OCI-LY7 (cell line): ENCODE measurements at regions not wholly inside any gene's neighbourhood (a gene's known extent, or its start where the extent isn't known, plus 50 kb on each side); places are given as distances from the start of the nearest gene placed in this dataset.

Experiments
- BruUV-seq: library from RNA; stranded (reverse); fragments of 400-500 nt; replicated peaks from 2 replicates; lab custom pipeline; 2021; lab: Mats Ljungman, UMichigan
- CTCF ChIA-PET: fragments of 300-600 bp; sonication (Branson Sonifier 250); formaldehyde crosslinking; loops from one replicate; lab custom pipeline; 2022; ENCODE audit warnings: antibody characterized with exemption; ENCODE audit not compliant: unreplicated experiment; lab: Charles Lee
- POLR2A ChIA-PET: fragments of 300-600 bp; sonication (Branson Sonifier 250); formaldehyde crosslinking; loops from one replicate; lab custom pipeline; 2022; ENCODE audit warnings: antibody characterized with exemption; lab: Charles Lee
- DNase-seq: peaks from one replicate; pipeline ENCODE4 v3.0.0-alpha.2; 2015; ENCODE audit warnings: low spot score
- H2AFZ ChIP-seq: fragments of 200-600 bp; sonication (generic), shearing (Covaris generic); 2 replicates; pipeline ENCODE4 v1.6.1; 2014; ENCODE audit warnings: mild to moderate bottlenecking, antibody characterized with exemption, low read length, moderate library complexity
- H3K27ac ChIP-seq: fragments of 200-600 bp; sonication (generic); 2 replicates; pipeline ENCODE4 v1.5.1; 2014; ENCODE audit warnings: mixed run types, low read depth, mild to moderate bottlenecking, moderate library complexity, low read length, inconsistent platforms; ENCODE audit not compliant: poor library complexity, severe bottlenecking
- H3K36me3 ChIP-seq: fragments of 200-600 bp; sonication (generic); 2 replicates; pipeline ENCODE4 v1.6.1; 2014; ENCODE audit warnings: mild to moderate bottlenecking, antibody characterized with exemption, low read length, moderate library complexity, mixed read lengths; ENCODE audit not compliant: insufficient read depth
- H3K4me1 ChIP-seq: fragments of 200-600 bp; sonication (generic); 2 replicates; pipeline ENCODE4 v1.5.1; 2014; ENCODE audit warnings: mild to moderate bottlenecking, low read length; ENCODE audit not compliant: insufficient read depth, poor library complexity, severe bottlenecking
- H3K4me2 ChIP-seq: fragments of 200-600 bp; sonication (generic); 2 replicates; pipeline ENCODE4 v1.6.1; 2014; ENCODE audit warnings: mild to moderate bottlenecking, low read length
- H3K4me3 ChIP-seq: fragments of 200-600 bp; sonication (generic); 2 replicates; pipeline ENCODE4 v1.5.1; 2014; ENCODE audit warnings: mild to moderate bottlenecking, low read depth, low read length; ENCODE audit not compliant: poor library complexity, severe bottlenecking
- H3K79me2 ChIP-seq: fragments of 200-600 bp; sonication (generic); 2 replicates; pipeline ENCODE4 v1.6.1; 2016; ENCODE audit warnings: low read depth, mild to moderate bottlenecking, low read length, moderate library complexity, mixed read lengths; ENCODE audit not compliant: insufficient read depth
- H3K9me2 ChIP-seq: fragments of 200-600 bp; sonication (generic); 2 replicates; pipeline ENCODE4 v1.6.1; 2016; ENCODE audit warnings: mild to moderate bottlenecking, low read length, mixed read lengths; ENCODE audit not compliant: insufficient read depth
- H3K9me3 ChIP-seq: fragments of 200-600 bp; sonication (generic); 2 replicates; pipeline ENCODE4 v1.6.1; 2014; ENCODE audit warnings: mild to moderate bottlenecking, mixed run types, low read length, mixed read lengths
- H4K20me1 ChIP-seq: fragments of 200-600 bp; sonication (generic); 2 replicates; pipeline ENCODE4 v1.6.1; 2014; ENCODE audit warnings: mild to moderate bottlenecking, antibody characterized with exemption, low read length, moderate library complexity, mixed read lengths; ENCODE audit not compliant: insufficient read depth
- CTCF ChIP-seq: fragments of 200-600 bp; sonication (generic); conservative IDR thresholded peaks from 2 replicates; pipeline ENCODE4 v1.5.1; 2014; ENCODE audit warnings: mild to moderate bottlenecking, antibody characterized with exemption, low read length, moderate library complexity, mixed read lengths
- EZH2phosphoT487 ChIP-seq: fragments of 200-600 bp; sonication (generic); IDR thresholded peaks from 2 replicates; pipeline ENCODE4 v1.6.1; 2018; ENCODE audit warnings: low read depth, borderline replicate concordance, mild to moderate bottlenecking, mixed run types, antibody characterized with exemption, low read length, moderate library complexity, mixed read lengths
- intact Hi-C: fragments of 100-400 bp; cut with micrococcal nuclease; formaldehyde crosslinking; loops from one replicate; pipeline ENCODE4 v1.10.0; 2022; ENCODE audit not compliant: unreplicated experiment

GRCh38 chr6:97462031-97462430, 179.0 kb upstream of the MMS22L start:
- ChIA-PET POLR2A (no interaction called here), CTCF (no interaction called here)
- H3K36me3 ChIP-seq: no peaks in the 10 kb centered on the region
- H3K9me3 ChIP-seq: no peaks in the 10 kb centered on the region
- intact Hi-C loops: no loop called here
- H2AFZ ChIP-seq: no peak overlapping the region
- TF ChIP-seq EZH2phosphoT487: no peak
- no peak for TF ChIP-seq CTCF
- no peaks in the 10 kb centered on the region for H3K4me1 ChIP-seq
- no peaks in the 10 kb centered on the region for H4K20me1 ChIP-seq
- H3K9me2 ChIP-seq: no peaks in the 10 kb centered on the region
- no peak overlapping the region for H3K4me2 ChIP-seq
- BruUV-seq: no TSS peak
- H3K4me3 ChIP-seq: no peak overlapping the region
- no peaks in the 10 kb centered on the region for H3K79me2 ChIP-seq
- no peak overlapping the region for H3K27ac ChIP-seq
- DNase-seq: no peak

- Histone ChIP-seq H2AFZ (no peak overlapping the region), H3K9me2 (no peaks in the 10 kb centered on the region), H3K4me2 (no peak overlapping the region), H3K36me3 (no peaks in the 10 kb centered on the region), H3K4me3 (no peak overlapping the region), H3K27ac (no peak overlapping the region), H3K79me2 (no peaks in the 10 kb centered on the region), H3K4me1 (no peaks in the 10 kb centered on the region), H4K20me1 (no peaks in the 10 kb centered on the region), H3K9me3 (no peaks in the 10 kb centered on the region)
- DNase-seq: no peak
- intact Hi-C loops: no loop called here
- CTCF ChIA-PET: no interaction called here
- no TSS peak for BruUV-seq
- POLR2A ChIA-PET: no interaction called here
- TF ChIP-seq EZH2phosphoT487: no peak
- no peak for TF ChIP-seq CTCF
Measured at GRCh38 chr6:97462938-97463598, 180.1 kb upstream of the MMS22L start.

DNA sequence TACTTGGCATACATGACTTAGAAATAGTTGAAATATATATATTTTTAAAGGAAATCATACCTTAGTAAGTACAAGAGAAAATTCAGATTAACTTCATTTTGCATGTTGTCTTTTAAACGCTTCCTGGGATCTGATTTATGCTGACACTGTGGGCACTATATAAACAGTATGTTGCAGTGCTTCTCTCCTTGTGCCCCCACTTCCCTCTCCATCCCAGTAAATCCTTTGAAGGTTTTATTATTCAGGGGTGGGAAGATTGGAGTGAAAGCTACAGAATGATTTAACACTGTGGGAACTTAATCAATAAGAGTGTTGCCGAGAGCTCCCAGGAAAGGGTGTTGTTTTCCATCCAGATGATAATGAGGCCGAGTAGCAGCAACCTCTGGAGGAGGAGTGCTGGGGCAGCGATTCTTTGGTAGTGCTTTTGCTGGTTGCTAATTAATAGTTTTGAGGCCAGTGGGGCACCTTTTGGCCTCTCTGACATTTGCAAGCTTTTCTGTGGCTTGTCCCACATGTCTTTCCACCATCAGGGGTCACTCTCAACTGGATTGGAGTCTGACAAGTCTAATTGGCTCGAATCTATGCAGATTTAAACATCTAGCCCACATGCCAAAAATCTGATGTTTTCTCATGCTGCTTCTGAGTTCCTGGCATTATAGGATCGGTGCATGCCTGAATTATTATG, 183.0 kb upstream of the MMS22L start:
- Histone ChIP-seq H3K4me3 (no peak overlapping the region), H3K9me2 (no peaks in the 10 kb centered on the region), H3K79me2 (no peaks in the 10 kb centered on the region), H3K27ac (no peak overlapping the region), H2AFZ (no peak overlapping the region), H3K9me3 (no peaks in the 10 kb centered on the region), H4K20me1 (no peaks in the 10 kb centered on the region), H3K4me1 (no peaks in the 10 kb centered on the region), H3K4me2 (no peak overlapping the region), H3K36me3 (no peaks in the 10 kb centered on the region)
- POLR2A ChIA-PET: no interaction called here
- no peak for TF ChIP-seq EZH2phosphoT487
- no peak for TF ChIP-seq CTCF
- intact Hi-C loops: no loop called here
- BruUV-seq: no TSS peak
- DNase-seq: no peak
- CTCF ChIA-PET: no interaction called here
